Endothelial cell of umbilical vein (primary cell): ENCODE measurements at regions not wholly inside any gene's neighbourhood (a gene's known extent, or its start where the extent isn't known, plus 50 kb on each side); places are given as distances from the start of the nearest gene placed in this dataset.

Experiments used
- CTCF ChIP-seq, 2 donors: IDR thresholded peaks; 1 replicate in 1 of 2; 2 replicates in 1 of 2; pipeline ENCODE4 v1.5.1; 2011; ENCODE audit warnings: low read length in 2 of 2, mild to moderate bottlenecking in 2 of 2, moderate library complexity in 2 of 2, control low read depth in 1 of 2, inconsistent platforms in 1 of 2, low read depth in 1 of 2; ENCODE audit not compliant: insufficient read depth in 1 of 2; ENCODE audit errors: extremely low read depth in 1 of 2
- EZH2 ChIP-seq: IDR thresholded peaks from 2 replicates; pipeline ENCODE4 v1.6.1; 2012; ENCODE audit warnings: borderline replicate concordance, low read depth, mild to moderate bottlenecking, moderate library complexity, low read length, inconsistent platforms; ENCODE audit not compliant: severe bottlenecking
- FOS ChIP-seq: IDR thresholded peaks from 2 replicates; pipeline ENCODE4 v1.6.1; 2011; ENCODE audit warnings: mild to moderate bottlenecking, low read length, moderate library complexity, borderline replicate concordance; ENCODE audit not compliant: insufficient read depth
- GATA2 ChIP-seq: IDR thresholded peaks from 2 replicates; pipeline ENCODE4 v1.7.0; 2011; ENCODE audit warnings: low read depth, mild to moderate bottlenecking, moderate library complexity, mixed read lengths, low read length; ENCODE audit not compliant: insufficient read length, insufficient read depth
- JUN ChIP-seq: IDR thresholded peaks from 2 replicates; pipeline ENCODE4 v1.6.1; 2011; ENCODE audit warnings: borderline replicate concordance, low read depth; ENCODE audit not compliant: insufficient read length, insufficient read depth
- MAX ChIP-seq: IDR thresholded peaks from 2 replicates; pipeline ENCODE4 v1.6.1; 2011; ENCODE audit not compliant: insufficient read depth, insufficient read length
- MYC ChIP-seq: IDR thresholded peaks from one replicate; pipeline ENCODE4 v1.6.1; 2011; ENCODE audit warnings: mild to moderate bottlenecking, low read depth, low read length
- POLR2A ChIP-seq: IDR thresholded peaks from 2 replicates; pipeline ENCODE4 v1.6.1; 2012; ENCODE audit warnings: low read depth, mild to moderate bottlenecking, control low read depth, low read length
- POLR2AphosphoS5 ChIP-seq: IDR thresholded peaks from 2 replicates; pipeline ENCODE4 v1.6.1; 2012; ENCODE audit warnings: low read depth, mild to moderate bottlenecking, control low read depth, low read length, moderate library complexity; ENCODE audit not compliant: insufficient read depth

- no peak for TF ChIP-seq POLR2A
- TF ChIP-seq EZH2: no peak
- no peak for TF ChIP-seq MYC
- no peak for TF ChIP-seq CTCF (IDR thresholded peaks at IDR 0.05; ENCODE audit: extremely low read depth in 1 of 2, insufficient read depth in 1 of 2, low read depth in 1 of 2, low read length in 2 of 2)
- TF ChIP-seq POLR2AphosphoS5: no peak
- TF ChIP-seq JUN: no peak
- TF ChIP-seq MAX: no peak
- TF ChIP-seq FOS: no peak
- TF ChIP-seq GATA2: no peak
Measured at GRCh38 chr3:132857317-132857716, 135.1 kb upstream of the NPHP3 start.
